Transverse colon (tissue), 3 donors: ENCODE measurements at regions not wholly inside any gene's neighbourhood (a gene's known extent, or its start where the extent isn't known, plus 50 kb on each side); places are given as distances from the start of the nearest gene placed in this dataset.

Source experiments
- CTCF ChIP-seq, 5 experiments: fragments of 200-600 bp in 3 of 5; fragments of 450-650 bp in 2 of 5; sonication (generic) in 3 of 5; IDR thresholded peaks; 1 replicate in 2 of 5; 2 replicates in 3 of 5; pipeline ENCODE4 v1.5.1; 2016 to 2017; ENCODE audit warnings: antibody characterized with exemption in 5 of 5, inconsistent platforms in 3 of 5, mild to moderate bottlenecking in 2 of 5, moderate library complexity in 1 of 5
- EP300 ChIP-seq: sonication (generic); formaldehyde crosslinking; IDR thresholded peaks from one replicate; pipeline ENCODE4 v1.6.1; 2017; ENCODE audit warnings: antibody characterized with exemption, low read depth

GRCh38 chr10:128599538-128599937 is 473.3 kb upstream of the MKI67 start:
- no peak for TF ChIP-seq CTCF (IDR thresholded peaks at IDR 0.05)
- TF ChIP-seq EP300 = no peak
